ENCODE measurements at regions not wholly inside any gene's neighbourhood (a gene's known extent, or its start where the extent isn't known, plus 50 kb on each side); places are given as distances from the start of the nearest gene placed in this dataset.

GRCh38 chr9:119739476-119739875 lies 370.2 kb upstream of the BRINP1 start:
- CTCF ChIA-PET: no interaction called here
- ATAC-seq: no peak

DNA sequence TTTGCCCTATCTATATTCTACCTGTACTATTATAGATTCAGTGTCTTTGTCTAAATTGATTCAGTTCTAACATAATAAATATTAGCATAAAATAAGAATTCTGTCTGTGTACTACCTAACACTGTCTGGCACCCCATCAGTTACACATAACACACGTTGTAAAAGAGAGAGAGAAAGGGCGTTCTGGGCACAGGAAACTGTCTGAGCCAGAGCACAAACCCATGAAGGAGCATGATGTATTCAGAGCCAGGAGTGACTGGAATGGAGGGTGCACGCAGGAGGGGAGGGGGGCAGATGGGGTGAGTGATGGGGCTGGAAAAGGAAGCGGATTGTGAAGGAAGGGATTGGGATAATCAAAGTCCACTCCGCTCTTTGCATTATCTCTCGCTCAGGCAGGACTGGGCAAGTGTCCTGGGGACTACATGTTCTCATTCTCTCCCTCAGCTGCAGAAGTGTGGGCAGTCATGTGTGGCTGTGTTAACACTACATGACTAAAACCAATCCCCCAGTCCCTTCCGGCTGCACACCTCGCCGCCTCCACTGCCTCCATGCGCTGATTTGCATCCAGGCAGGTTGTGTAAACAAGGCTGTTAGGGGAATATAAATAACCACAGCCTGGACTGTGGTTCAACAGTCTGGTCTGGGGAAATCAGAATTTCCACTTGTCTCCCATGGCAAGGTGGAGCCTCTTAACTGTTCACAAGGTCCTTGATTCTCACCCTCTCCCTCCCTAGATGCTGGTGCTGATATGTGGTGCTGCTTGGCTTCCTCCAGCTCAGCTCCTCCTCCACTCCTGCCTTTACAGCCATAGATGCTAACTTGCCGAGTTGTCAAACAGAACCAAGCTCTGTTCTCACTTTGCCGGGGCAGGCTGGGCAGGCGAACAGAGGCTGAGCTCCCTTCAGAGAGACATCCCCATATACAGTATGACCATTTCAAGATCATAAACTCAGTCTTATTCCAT lies 367.5 kb upstream of the BRINP1 start:
- Histone ChIP-seq H2AFZ (ENCODE audit: low read depth, low read length, poor library complexity, severe bottlenecking) (no peak overlapping the region), H3K9me3 (ENCODE audit: control insufficient read depth in 1 of 2, insufficient read depth in 1 of 2, low read depth in 1 of 2, low read length in 2 of 2) (no peaks in the 10 kb centered on the region), H3K4me3 (replicated peaks in 1 of 2; ENCODE audit: low read depth in 1 of 2, low read length in 2 of 2) (no peak overlapping the region), H3K36me3 (ENCODE audit: control insufficient read depth in 1 of 2, insufficient read depth in 2 of 2, low read length in 2 of 2) (no peaks in the 10 kb centered on the region), H3K27ac (ENCODE audit: low read depth, low read length) (no peak overlapping the region), H3K9ac (ENCODE audit: low read length) (no peak overlapping the region), H3K4me1 (ENCODE audit: control insufficient read depth in 1 of 2, insufficient read depth in 2 of 2, low read length in 2 of 2) (no peaks in the 10 kb centered on the region), H4K20me1 (ENCODE audit: insufficient read depth) (no peaks in the 10 kb centered on the region), H3K27me3 (ENCODE audit: insufficient read depth, low read length) (no peaks in the 10 kb centered on the region), H3K4me2 (ENCODE audit: low read length) (no peak overlapping the region), H3K79me2 (ENCODE audit: insufficient read depth, low read length) (no peaks in the 10 kb centered on the region), H3K9me2 (ENCODE audit: insufficient read depth) (no peaks in the 10 kb centered on the region)
- TF ChIP-seq ZBTB33 (IDR thresholded peaks at IDR 0.05; ENCODE audit: extremely low read depth, insufficient replicate concordance, low read length) (no peak), EZH2 (IDR thresholded peaks at IDR 0.05) (no peak), RAD21 (IDR thresholded peaks at IDR 0.05; ENCODE audit: low read depth) (no peak), ZNF274 (IDR thresholded peaks at IDR 0.05; ENCODE audit: low read depth, low read length) (no peak), CEBPB (IDR thresholded peaks at IDR 0.05; ENCODE audit: low read depth) (no peak), FOSL1 (IDR thresholded peaks at IDR 0.05; ENCODE audit: low read depth) (no peak), EGR1 (IDR thresholded peaks at IDR 0.05; ENCODE audit: low read depth) (no peak), SP1 (IDR thresholded peaks at IDR 0.05; ENCODE audit: low read depth) (no peak)
- TF ChIP-seq, protein P1, sequence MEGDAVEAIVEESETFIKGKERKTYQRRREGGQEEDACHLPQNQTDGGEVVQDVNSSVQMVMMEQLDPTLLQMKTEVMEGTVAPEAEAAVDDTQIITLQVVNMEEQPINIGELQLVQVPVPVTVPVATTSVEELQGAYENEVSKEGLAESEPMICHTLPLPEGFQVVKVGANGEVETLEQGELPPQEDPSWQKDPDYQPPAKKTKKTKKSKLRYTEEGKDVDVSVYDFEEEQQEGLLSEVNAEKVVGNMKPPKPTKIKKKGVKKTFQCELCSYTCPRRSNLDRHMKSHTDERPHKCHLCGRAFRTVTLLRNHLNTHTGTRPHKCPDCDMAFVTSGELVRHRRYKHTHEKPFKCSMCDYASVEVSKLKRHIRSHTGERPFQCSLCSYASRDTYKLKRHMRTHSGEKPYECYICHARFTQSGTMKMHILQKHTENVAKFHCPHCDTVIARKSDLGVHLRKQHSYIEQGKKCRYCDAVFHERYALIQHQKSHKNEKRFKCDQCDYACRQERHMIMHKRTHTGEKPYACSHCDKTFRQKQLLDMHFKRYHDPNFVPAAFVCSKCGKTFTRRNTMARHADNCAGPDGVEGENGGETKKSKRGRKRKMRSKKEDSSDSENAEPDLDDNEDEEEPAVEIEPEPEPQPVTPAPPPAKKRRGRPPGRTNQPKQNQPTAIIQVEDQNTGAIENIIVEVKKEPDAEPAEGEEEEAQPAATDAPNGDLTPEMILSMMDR (IDR thresholded peaks at IDR 0.05 in 2 of 3, conservative IDR thresholded peaks at IDR 0.05 in 1 of 3; ENCODE audit: borderline replicate concordance in 1 of 3, insufficient read depth in 1 of 3, low read depth in 2 of 3, low read length in 2 of 3): no peak
- ChIA-PET POLR2A (no interaction called here), CTCF (no interaction called here), RAD21 (ENCODE audit: low non-redundant PET in 1 of 2, low total read pairs in 2 of 2, uncharacterized antibody in 2 of 2, unreplicated experiment in 2 of 2) (no interaction called here)
- DNase-seq (ENCODE audit: low read depth, low spot score) (no peak), ATAC-seq (no peak)
- BruUV-seq (replicated peaks): no TSS peak
- intact Hi-C loops (cut with micrococcal nuclease): no loop called here

More at GRCh38 chr9:119739476-119739875, 370.2 kb upstream of the BRINP1 start:
- no peak for DNase-seq (ENCODE audit: low read depth, low spot score)
- H3K27me3 ChIP-seq (ENCODE audit: insufficient read depth, low read length): no peaks in the 10 kb centered on the region
- no peak overlapping the region for H3K27ac ChIP-seq (ENCODE audit: low read depth, low read length)
- H4K20me1 ChIP-seq (ENCODE audit: insufficient read depth): no peaks in the 10 kb centered on the region
- no peaks in the 10 kb centered on the region for H3K9me3 ChIP-seq (ENCODE audit: control insufficient read depth in 1 of 2, insufficient read depth in 1 of 2, low read depth in 1 of 2, low read length in 2 of 2)
- H2AFZ ChIP-seq (ENCODE audit: low read depth, low read length, poor library complexity, severe bottlenecking): no peak overlapping the region
- H3K79me2 ChIP-seq (ENCODE audit: insufficient read depth, low read length): no peaks in the 10 kb centered on the region
- H3K4me3 ChIP-seq (replicated peaks in 1 of 2; ENCODE audit: low read depth in 1 of 2, low read length in 2 of 2): no peak overlapping the region
- H3K9ac ChIP-seq (ENCODE audit: low read length): no peak overlapping the region
- intact Hi-C loops (cut with micrococcal nuclease): no loop called here
- TF ChIP-seq CBX3 (IDR thresholded peaks at IDR 0.05; ENCODE audit: low read depth): no peak
- TF ChIP-seq YY1 (IDR thresholded peaks at IDR 0.05; ENCODE audit: extremely low read depth, insufficient replicate concordance, low read depth, low read length): no peak
- TF ChIP-seq FOSL1 (IDR thresholded peaks at IDR 0.05; ENCODE audit: low read depth): no peak
- no peak for TF ChIP-seq RAD21 (IDR thresholded peaks at IDR 0.05; ENCODE audit: low read depth)
- no peak for TF ChIP-seq SP1 (IDR thresholded peaks at IDR 0.05; ENCODE audit: low read depth)
- TF ChIP-seq, protein P2, sequence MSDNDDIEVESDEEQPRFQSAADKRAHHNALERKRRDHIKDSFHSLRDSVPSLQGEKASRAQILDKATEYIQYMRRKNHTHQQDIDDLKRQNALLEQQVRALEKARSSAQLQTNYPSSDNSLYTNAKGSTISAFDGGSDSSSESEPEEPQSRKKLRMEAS (IDR thresholded peaks at IDR 0.05): no peak
- RAD21 ChIA-PET (ENCODE audit: low non-redundant PET in 1 of 2, low total read pairs in 2 of 2, uncharacterized antibody in 2 of 2, unreplicated experiment in 2 of 2): no interaction called here
- no peaks in the 10 kb centered on the region for H3K9me2 ChIP-seq (ENCODE audit: insufficient read depth)
- no peaks in the 10 kb centered on the region for H3K4me1 ChIP-seq (ENCODE audit: control insufficient read depth in 1 of 2, insufficient read depth in 2 of 2, low read length in 2 of 2)
- no peaks in the 10 kb centered on the region for H3K36me3 ChIP-seq (ENCODE audit: control insufficient read depth in 1 of 2, insufficient read depth in 2 of 2, low read length in 2 of 2)
- H3K4me2 ChIP-seq (ENCODE audit: low read length): no peak overlapping the region
- no TSS peak for BruUV-seq (replicated peaks)
- POLR2A ChIA-PET: no interaction called here

Data from HCT116 (cell line).